ENCODE measurements at regions not wholly inside any gene's neighbourhood (a gene's known extent, or its start where the extent isn't known, plus 50 kb on each side); places are given as distances from the start of the nearest gene placed in this dataset.

DNA sequence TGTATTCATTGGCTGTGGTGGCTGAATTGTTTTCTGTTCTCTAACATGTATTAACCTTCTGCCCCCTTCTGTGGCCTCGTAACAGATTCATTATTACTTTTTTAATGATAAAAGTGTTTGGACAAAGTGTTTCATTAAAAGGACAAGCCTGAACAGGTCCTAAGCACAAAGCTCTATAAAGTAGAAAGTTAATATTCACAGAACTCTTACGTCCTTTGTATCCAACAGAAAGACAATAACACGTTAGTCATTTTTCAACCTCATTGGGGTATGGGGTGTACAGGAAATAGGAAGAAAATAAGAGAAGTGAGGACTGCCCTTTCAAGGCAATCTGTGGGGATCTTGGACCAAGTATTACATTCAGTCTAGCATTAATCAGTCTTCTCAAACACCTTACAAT, 105.5 kb upstream of the RGPD4 start:
- TF ChIP-seq CTCF (IDR thresholded peaks at IDR 0.05), result no peak
- no peak for TF ChIP-seq POLR2A (IDR thresholded peaks at IDR 0.05; ENCODE audit: low read depth)
- TF ChIP-seq EP300 (IDR thresholded peaks at IDR 0.05), result no peak
- TF ChIP-seq POLR2AphosphoS5 (IDR thresholded peaks at IDR 0.05), result no peak

Measured in esophagus muscularis mucosa (tissue), 4 donors.